ENCODE measurements at regions not wholly inside any gene's neighbourhood (a gene's known extent, or its start where the extent isn't known, plus 50 kb on each side); places are given as distances from the start of the nearest gene placed in this dataset.
"Not testable (repeated sequence)": the region's sequence is repeated elsewhere in the genome, so short reads cannot be mapped to it uniquely, and the experiment has no call there.

DNA sequence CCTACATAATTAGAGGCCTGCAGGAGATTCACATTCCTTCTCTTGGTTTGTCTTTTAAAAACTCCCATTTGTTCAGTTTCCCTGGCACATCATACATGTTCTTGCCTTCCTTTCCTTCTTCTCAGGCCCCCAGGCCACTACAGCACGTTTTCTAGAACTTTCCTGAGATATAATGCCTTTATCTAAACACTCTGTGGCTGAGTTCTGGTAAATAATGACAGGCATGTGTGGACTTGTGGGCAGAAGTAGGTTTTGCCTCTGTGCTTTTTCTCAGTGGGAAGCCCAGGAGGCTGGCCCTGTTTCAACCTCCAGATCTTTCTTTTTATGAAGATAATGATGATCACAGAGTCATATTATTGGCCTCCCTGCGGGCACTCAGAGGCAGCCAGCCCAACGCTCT lies 117.2 kb downstream of the TMX1 start:
- H4K20me1 ChIP-seq (ENCODE audit: insufficient read depth): no peaks in the 10 kb centered on the region
- DNase-seq: no peak
- WGBS, 2 experiments (ENCODE audit: low coverage in 1 of 2, low lambda C conversion rate in 2 of 2, missing lambda C conversion rate in 2 of 2): 55 to 60% methylated on average over 3 of the region's 3 CpGs
- no peak for TF ChIP-seq EZH2 (IDR thresholded peaks at IDR 0.05; ENCODE audit: insufficient read depth, poor library complexity, severe bottlenecking)
- no peaks in the 10 kb centered on the region for H3K9me2 ChIP-seq (ENCODE audit: insufficient read depth)
- H3K4me1 ChIP-seq (ENCODE audit: insufficient read depth): peaks cover 18% of the 10 kb centered on the region
- H3F3A ChIP-seq (ENCODE audit: insufficient read depth): no peaks in the 10 kb centered on the region
- in situ Hi-C loops (cut with MboI): no loop called here
- H3K9ac ChIP-seq: no peak overlapping the region
- H3K79me2 ChIP-seq (ENCODE audit: insufficient read depth): no peaks in the 10 kb centered on the region
- no peaks in the 10 kb centered on the region for H3K27me3 ChIP-seq (replicated peaks; ENCODE audit: insufficient read depth)
- no peak overlapping the region for H3K4me2 ChIP-seq (ENCODE audit: unreplicated experiment)
- H3K36me3 ChIP-seq (ENCODE audit: low read depth): no peaks in the 10 kb centered on the region
- H3K9me3 ChIP-seq (ENCODE audit: low read depth): no peaks in the 10 kb centered on the region
- no peak overlapping the region for H3K4me3 ChIP-seq
- H2AFZ ChIP-seq: peak overlapping the region; percentile 38; the same call in 1 of the 2 replicates
- H3K27ac ChIP-seq: no peak overlapping the region

GRCh38 chr14:51360592-51360991 lies 120.5 kb downstream of the TMX1 start:
- Histone ChIP-seq H3K9me3 (ENCODE audit: low read depth) (no peaks in the 10 kb centered on the region), H3K9me2 (ENCODE audit: insufficient read depth) (no peaks in the 10 kb centered on the region), H3K36me3 (ENCODE audit: low read depth) (no peaks in the 10 kb centered on the region), H3K27me3 (replicated peaks; ENCODE audit: insufficient read depth) (no peaks in the 10 kb centered on the region), H3K27ac (no peak overlapping the region), H3F3A (ENCODE audit: insufficient read depth) (no peaks in the 10 kb centered on the region), H3K9ac (no peak overlapping the region), H3K4me3 (no peak overlapping the region), H4K20me1 (ENCODE audit: insufficient read depth) (no peaks in the 10 kb centered on the region), H3K4me2 (ENCODE audit: unreplicated experiment) (no peak overlapping the region), H3K79me2 (ENCODE audit: insufficient read depth) (no peaks in the 10 kb centered on the region), H3K4me1 (ENCODE audit: insufficient read depth) (peaks cover 11% of the 10 kb centered on the region), H2AFZ (no peak overlapping the region)
- in situ Hi-C loops (cut with MboI): no loop called here
- TF ChIP-seq EZH2 (IDR thresholded peaks at IDR 0.05; ENCODE audit: insufficient read depth, poor library complexity, severe bottlenecking) (no peak), EZH2phosphoT487 (IDR thresholded peaks at IDR 0.05; ENCODE audit: insufficient read depth, low read depth) (no peak)
- WGBS, 2 experiments (ENCODE audit: low coverage in 1 of 2, low lambda C conversion rate in 2 of 2, missing lambda C conversion rate in 2 of 2): 99% methylated on average over 7 of the region's 7 CpGs
- no peak for DNase-seq

DNA sequence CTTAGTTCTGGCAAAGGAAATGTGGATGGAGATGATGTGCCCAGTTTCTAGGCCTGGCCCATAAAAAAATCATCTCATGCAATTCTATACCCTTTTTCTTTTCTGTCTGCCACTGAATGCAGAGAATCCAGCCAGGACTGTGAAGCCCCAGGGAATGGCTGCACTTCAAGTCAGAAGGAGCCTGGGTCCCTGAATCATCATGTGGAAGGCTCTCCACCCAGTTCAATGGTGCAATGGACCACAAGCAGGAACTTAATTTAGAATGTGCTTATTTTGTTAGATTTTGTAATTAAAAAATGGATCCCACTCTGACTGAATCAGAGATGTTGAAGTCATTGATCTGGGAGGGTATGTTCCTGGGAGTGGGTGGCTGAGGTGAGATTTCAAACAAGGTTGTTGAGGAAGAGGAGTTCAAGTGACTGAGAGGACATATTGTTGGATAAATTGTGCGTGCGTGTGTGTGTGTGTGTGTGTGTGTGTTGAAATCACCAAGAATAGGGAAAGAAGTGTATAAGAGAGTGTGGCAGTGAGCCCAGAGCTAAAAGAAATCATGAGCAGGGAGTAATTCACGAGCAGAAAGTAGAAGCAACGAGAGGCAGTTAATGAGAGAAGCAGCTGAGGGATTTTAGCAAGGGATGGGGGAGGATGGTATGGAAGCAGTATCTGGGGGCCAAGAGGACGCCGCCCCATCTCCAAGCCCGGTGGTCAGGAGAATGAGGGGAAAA lies 125.4 kb downstream of the TMX1 start:
- no peaks in the 10 kb centered on the region for H3K79me2 ChIP-seq (ENCODE audit: insufficient read depth)
- no peak overlapping the region for H3K4me2 ChIP-seq (ENCODE audit: unreplicated experiment)
- H3K27me3 ChIP-seq (replicated peaks; ENCODE audit: insufficient read depth): no peaks in the 10 kb centered on the region
- H3K27ac ChIP-seq: no peak overlapping the region
- peaks cover 32% of the 10 kb centered on the region for H3F3A ChIP-seq (ENCODE audit: insufficient read depth)
- WGBS, 2 experiments (ENCODE audit: low coverage in 1 of 2, low lambda C conversion rate in 2 of 2, missing lambda C conversion rate in 2 of 2): 78 to 83% methylated on average over 7 of the region's 7 CpGs
- H3K9me2 ChIP-seq (ENCODE audit: insufficient read depth): no peaks in the 10 kb centered on the region
- H3K4me1 ChIP-seq (ENCODE audit: insufficient read depth): peaks cover 32% of the 10 kb centered on the region
- no peaks in the 10 kb centered on the region for H4K20me1 ChIP-seq (ENCODE audit: insufficient read depth)
- in situ Hi-C loops (cut with MboI): no loop called here
- no peak overlapping the region for H3K4me3 ChIP-seq
- no peaks in the 10 kb centered on the region for H3K9me3 ChIP-seq (ENCODE audit: low read depth)
- peak; percentile 50 for DNase-seq
- H3K9ac ChIP-seq: no peak overlapping the region
- H3K36me3 ChIP-seq (ENCODE audit: low read depth): no peaks in the 10 kb centered on the region
- TF ChIP-seq EZH2phosphoT487 (IDR thresholded peaks at IDR 0.05; ENCODE audit: insufficient read depth, low read depth) (no peak), EZH2 (IDR thresholded peaks at IDR 0.05; ENCODE audit: insufficient read depth, poor library complexity, severe bottlenecking) (no peak)
- no peak overlapping the region for H2AFZ ChIP-seq

- in situ Hi-C loops (cut with MboI); H3K79me2 ChIP-seq (ENCODE audit: insufficient read depth): not testable (repeated sequence)
Observed at GRCh38 chr14:51366460-51366859, 126.4 kb downstream of the TMX1 start.

DNA sequence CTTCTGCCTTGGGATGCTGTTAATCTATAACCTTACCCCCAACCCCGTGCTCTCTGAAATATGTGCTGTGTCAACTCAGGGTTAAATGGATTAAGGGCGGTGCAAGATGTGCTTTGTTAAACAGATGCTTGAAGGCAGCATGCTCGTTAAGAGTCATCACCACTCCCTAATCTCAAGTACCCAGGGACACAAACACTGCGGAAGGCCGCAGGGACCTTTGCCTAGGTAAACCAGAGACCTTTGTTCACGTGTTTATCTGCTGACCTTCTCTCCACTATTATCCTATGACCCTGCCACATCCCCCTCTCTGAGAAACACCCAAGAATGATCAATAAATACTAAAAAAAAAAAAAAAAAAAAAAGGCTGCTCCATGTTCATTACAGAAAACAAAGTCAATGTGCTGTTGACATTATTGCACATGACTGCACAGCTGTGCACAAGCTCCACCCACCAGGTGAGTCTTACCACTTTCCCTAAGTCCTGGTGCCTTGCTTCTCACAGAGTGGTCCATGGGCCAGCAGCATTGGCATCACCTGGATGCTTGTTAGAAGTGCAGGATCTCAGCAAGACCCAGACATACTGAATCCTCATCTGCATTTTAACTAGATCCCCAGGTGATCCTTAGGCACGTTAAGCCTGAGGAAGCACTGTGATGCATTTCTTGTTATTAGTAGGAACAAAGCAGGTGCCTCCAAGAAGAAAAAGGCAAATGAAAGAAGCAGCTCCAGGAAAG lies 127.0 kb downstream of the TMX1 start:
- H3K27me3 ChIP-seq (replicated peaks; ENCODE audit: insufficient read depth); H3K9me2 ChIP-seq (ENCODE audit: insufficient read depth); H3K79me2 ChIP-seq (ENCODE audit: insufficient read depth); H3K9me3 ChIP-seq (ENCODE audit: low read depth); H2AFZ ChIP-seq; H3K4me3 ChIP-seq; in situ Hi-C loops (cut with MboI); H3K36me3 ChIP-seq (ENCODE audit: low read depth); H4K20me1 ChIP-seq (ENCODE audit: insufficient read depth); DNase-seq: not testable (repeated sequence)
- peaks cover 49% of the 10 kb centered on the region for H3K4me1 ChIP-seq (ENCODE audit: insufficient read depth)
- peak overlapping the region; percentile 83 for H3K4me2 ChIP-seq (ENCODE audit: unreplicated experiment)
- H3K27ac ChIP-seq: peak overlapping the region; percentile 86
- H3F3A ChIP-seq (ENCODE audit: insufficient read depth): peaks cover 48% of the 10 kb centered on the region
- 0 out of 2 replicates have a peak overlapping the region, but pooled peaks have one; percentile 16 for H3K9ac ChIP-seq
- WGBS, 2 experiments (ENCODE audit: low coverage in 1 of 2, low lambda C conversion rate in 2 of 2, missing lambda C conversion rate in 2 of 2): 48 to 49% methylated on average over 7 of the region's 7 CpGs

More at GRCh38 chr14:51366460-51366859, 126.4 kb downstream of the TMX1 start:
- H3K9ac ChIP-seq; H3K4me3 ChIP-seq; H4K20me1 ChIP-seq (ENCODE audit: insufficient read depth); DNase-seq; H3K27ac ChIP-seq; H3K9me2 ChIP-seq (ENCODE audit: insufficient read depth); H3K27me3 ChIP-seq (replicated peaks; ENCODE audit: insufficient read depth); H3K4me2 ChIP-seq (ENCODE audit: unreplicated experiment); H2AFZ ChIP-seq; H3K9me3 ChIP-seq (ENCODE audit: low read depth); H3K36me3 ChIP-seq (ENCODE audit: low read depth): not testable (repeated sequence)
- Histone ChIP-seq H3K4me1 (ENCODE audit: insufficient read depth) (peaks cover 43% of the 10 kb centered on the region), H3F3A (ENCODE audit: insufficient read depth) (peaks cover 43% of the 10 kb centered on the region)
- 98 to 100% methylated on average over 13 to 14 of the region's 14 CpGs for WGBS, 2 experiments (ENCODE audit: low coverage in 1 of 2, low lambda C conversion rate in 2 of 2, missing lambda C conversion rate in 2 of 2)
